DMS53 treated with DMSO at 0.1 percent for 48 hours (cell line): ENCODE measurements at regions not wholly inside any gene's neighbourhood (a gene's known extent, or its start where the extent isn't known, plus 50 kb on each side); places are given as distances from the start of the nearest gene placed in this dataset.

Experiments used
- DNase-seq: peaks from one replicate; lab custom pipeline; 2025; ENCODE audit not compliant: unreplicated experiment; lab: John Stamatoyannopoulos, UW

GRCh38 chr21:38691631-38692030 is 114.1 kb upstream of the ETS2 start:
- no peak for DNase-seq

- DNase-seq = no peak
These were observed 109.2 kb upstream of the ETS2 start for GRCh38 chr21:38696579-38696978.

- DNase-seq = no peak
These were observed 106.7 kb upstream of the ETS2 start for GRCh38 chr21:38699048-38699447.

GRCh38 chr21:38702196-38702595 is 103.5 kb upstream of the ETS2 start:
- DNase-seq = no peak

- no peak for DNase-seq
These were observed 95.9 kb upstream of the ETS2 start for GRCh38 chr21:38709876-38710275.

GRCh38 chr21:38712071-38712470 is 93.7 kb upstream of the ETS2 start:
- peak; percentile 46 for DNase-seq

- DNase-seq = no peak
These were observed 93.1 kb upstream of the ETS2 start for GRCh38 chr21:38712664-38713063.

- DNase-seq = no peak
These were observed 91.5 kb upstream of the ETS2 start for GRCh38 chr21:38714039-38714817.

- DNase-seq = no peak
These were observed 90.7 kb upstream of the ETS2 start for GRCh38 chr21:38714999-38715398.

- no peak for DNase-seq
These were observed 89.6 kb upstream of the ETS2 start for GRCh38 chr21:38716088-38716487.

GRCh38 chr21:38716942-38717341 is 88.8 kb upstream of the ETS2 start:
- DNase-seq = no peak

- DNase-seq = no peak
These were observed 87.2 kb upstream of the ETS2 start for GRCh38 chr21:38718481-38718880.

- no peak for DNase-seq
These were observed 85.7 kb upstream of the ETS2 start for GRCh38 chr21:38720074-38720473.

GRCh38 chr21:38721055-38721454 is 84.7 kb upstream of the ETS2 start:
- no peak for DNase-seq

- DNase-seq = no peak
These were observed 83.8 kb upstream of the ETS2 start for GRCh38 chr21:38721958-38722357.

- no peak for DNase-seq
These were observed 80.3 kb upstream of the ETS2 start for GRCh38 chr21:38725196-38726157.

- DNase-seq = no peak
These were observed 79.2 kb upstream of the ETS2 start for GRCh38 chr21:38726482-38726881.

GRCh38 chr21:38729291-38729690 is 76.4 kb upstream of the ETS2 start:
- no peak for DNase-seq

GRCh38 chr21:38729754-38730379 is 75.9 kb upstream of the ETS2 start:
- no peak for DNase-seq

GRCh38 chr21:38733972-38734546 is 71.7 kb upstream of the ETS2 start:
- DNase-seq = peak; percentile 83

GRCh38 chr21:38734646-38735365 is 70.9 kb upstream of the ETS2 start:
- no peak for DNase-seq
